NCI-H526 (cell line): ENCODE measurements at regions not wholly inside any gene's neighbourhood (a gene's known extent, or its start where the extent isn't known, plus 50 kb on each side); places are given as distances from the start of the nearest gene placed in this dataset.
"Not testable (repeated sequence)": the region's sequence is repeated elsewhere in the genome, so short reads cannot be mapped to it uniquely, and the experiment has no call there.

ENCODE experiments used
- DNase-seq, 2 experiments: peaks; one replicate each; lab custom pipeline; 2025; lab: John Stamatoyannopoulos, UW

GRCh38 chr12:23361971-23362370, 587.5 kb downstream of the SOX5 start:
- DNase-seq, result no peak

GRCh38 chr12:23368590-23368989, 580.9 kb downstream of the SOX5 start:
- no peak for DNase-seq

DNA sequence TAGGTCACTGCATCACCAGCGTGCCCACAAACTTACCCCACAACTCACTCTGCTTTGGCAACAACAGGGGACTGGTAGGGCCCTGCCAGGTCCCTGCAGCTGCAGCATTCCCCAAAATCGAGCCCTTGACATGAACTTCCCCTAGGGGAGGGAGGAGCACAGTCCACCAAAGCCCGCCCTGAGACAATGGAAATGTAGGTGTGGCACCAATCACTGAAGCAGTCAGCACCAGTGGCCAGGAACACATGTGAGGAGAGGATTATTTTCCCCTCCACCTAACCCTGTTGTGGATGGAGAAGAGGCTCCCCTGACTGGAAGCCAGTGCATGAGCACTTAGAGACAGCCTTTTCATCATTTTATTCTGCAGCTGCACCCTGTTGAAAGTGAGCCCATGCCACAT, 573.8 kb downstream of the SOX5 start:
- DNase-seq, result no peak

GRCh38 chr12:23376238-23376637, 573.2 kb downstream of the SOX5 start:
- DNase-seq, result peak in 1 of 2 experiments; percentile 14

GRCh38 chr12:23380419-23381100, 568.9 kb downstream of the SOX5 start:
- DNase-seq, result peak; percentile 71 to 79

GRCh38 chr12:23388898-23389297, 560.6 kb downstream of the SOX5 start:
- DNase-seq, result not testable (repeated sequence)

DNA sequence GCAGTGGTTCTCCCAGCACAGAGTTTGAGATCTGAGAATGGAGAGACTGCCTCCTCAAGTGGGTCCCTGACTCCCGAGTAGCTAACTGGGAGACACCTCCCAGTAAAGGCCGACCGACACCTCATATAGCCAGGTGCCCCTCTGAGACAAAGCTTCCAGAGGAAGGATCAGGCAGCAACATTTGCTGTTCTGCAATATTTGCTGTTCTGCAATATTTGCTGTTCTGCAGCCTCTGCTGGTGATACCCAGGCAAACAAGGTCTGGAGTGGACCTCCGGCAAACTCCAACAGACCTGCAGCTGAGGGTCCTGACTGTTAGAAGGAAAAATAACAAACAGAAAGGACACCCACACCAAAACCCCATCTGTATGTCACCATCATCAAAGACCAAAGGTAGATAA, 560.2 kb downstream of the SOX5 start:
- DNase-seq, result not testable (repeated sequence)

DNA sequence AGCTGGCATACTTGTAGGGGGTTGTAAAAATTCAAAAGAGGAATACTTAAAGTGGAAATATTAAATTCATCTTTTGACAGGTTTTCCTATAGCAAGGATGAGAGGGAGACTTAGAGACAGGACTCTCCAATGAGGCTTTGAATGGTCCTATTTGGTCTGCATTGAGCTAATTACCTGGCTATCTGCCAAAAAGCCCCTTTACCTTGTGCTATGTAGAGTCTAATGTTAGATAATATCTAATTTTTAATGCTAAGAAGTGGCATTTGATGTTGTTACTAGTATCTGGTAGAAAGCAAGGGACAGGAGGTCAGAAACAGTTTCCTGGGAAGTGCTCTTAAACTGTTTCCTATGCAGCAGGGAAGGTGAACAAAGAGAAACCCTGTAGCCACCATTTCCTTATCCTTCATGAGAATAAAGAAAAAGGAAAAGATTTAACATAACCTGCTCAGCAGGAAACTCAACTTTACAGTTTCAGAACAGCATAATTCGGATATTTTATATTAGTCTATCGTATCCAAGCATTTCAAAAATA, 550.0 kb downstream of the SOX5 start:
- DNase-seq, result peak in 1 of 2 experiments; percentile 5

- DNase-seq, result no peak
These were observed 534.3 kb downstream of the SOX5 start for GRCh38 chr12:23415180-23415579.

DNA sequence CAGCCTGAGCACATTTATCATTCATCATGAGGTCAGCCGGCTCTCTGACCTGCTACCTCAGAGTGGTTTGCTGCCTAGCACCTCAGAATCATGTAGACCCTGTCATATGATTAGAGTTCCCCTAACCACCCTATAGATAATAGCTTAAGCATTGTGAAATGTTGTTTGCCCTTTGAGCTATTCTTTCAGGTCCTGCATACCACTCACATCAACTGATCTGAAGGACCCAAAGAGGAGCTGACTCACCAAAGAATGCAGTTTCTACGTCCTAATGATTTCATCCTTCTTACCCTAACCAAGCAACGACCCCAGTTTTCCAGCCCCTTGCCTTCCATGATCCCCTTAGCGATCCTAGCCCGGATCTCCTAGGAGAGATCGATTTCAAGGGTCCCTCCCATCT, 527.9 kb downstream of the SOX5 start:
- DNase-seq, result no peak

GRCh38 chr12:23423097-23423687, 526.3 kb downstream of the SOX5 start:
- no peak for DNase-seq

- DNase-seq, result no peak
These were observed 525.7 kb downstream of the SOX5 start for GRCh38 chr12:23423796-23424195.

DNA sequence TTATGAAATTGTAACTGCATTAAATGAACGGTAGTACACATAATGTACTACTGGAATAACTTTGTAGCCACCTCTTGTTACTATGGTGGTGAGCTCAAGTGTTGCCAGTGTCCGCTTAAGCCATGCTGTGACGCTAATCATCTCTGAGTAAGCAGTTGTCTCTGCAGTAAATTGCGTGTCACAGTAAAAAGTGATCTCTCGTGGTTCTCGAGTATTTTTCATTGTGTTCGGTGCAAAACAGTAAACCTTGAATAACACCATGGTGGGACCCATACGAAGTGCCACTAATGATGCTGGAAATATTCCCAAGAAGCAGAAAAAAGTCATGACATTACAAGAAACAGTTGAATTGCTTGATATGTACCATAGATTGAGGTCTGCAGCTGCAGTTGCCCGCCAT, 524.8 kb downstream of the SOX5 start:
- DNase-seq, result no peak

DNA sequence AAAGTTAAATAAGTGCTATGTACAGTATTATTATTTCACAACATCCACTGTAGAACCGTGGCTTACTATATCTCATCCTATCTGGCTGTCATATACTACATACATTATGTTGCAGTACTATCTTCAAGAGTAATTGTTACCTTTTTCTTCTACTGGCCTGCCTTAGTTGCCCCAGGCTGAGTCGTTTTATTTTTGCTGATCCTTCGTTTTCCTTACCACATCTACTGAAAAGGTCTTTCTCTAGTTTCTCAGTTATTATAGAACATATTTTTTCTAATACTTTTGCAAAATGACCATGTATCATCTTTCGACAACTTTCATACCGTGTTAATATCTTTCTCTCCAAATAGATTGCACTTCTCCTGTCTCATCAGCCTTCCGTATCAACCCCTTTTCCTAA, 523.1 kb downstream of the SOX5 start:
- DNase-seq, result no peak

- DNase-seq, result no peak
These were observed 520.7 kb downstream of the SOX5 start for GRCh38 chr12:23428758-23429157.

- DNase-seq, result no peak
These were observed 518.5 kb downstream of the SOX5 start for GRCh38 chr12:23431006-23431405.

GRCh38 chr12:23433121-23433520, 516.3 kb downstream of the SOX5 start:
- DNase-seq, result no peak

GRCh38 chr12:23434154-23434553, 515.3 kb downstream of the SOX5 start:
- no peak for DNase-seq

- DNase-seq, result no peak
These were observed 502.7 kb downstream of the SOX5 start for GRCh38 chr12:23446746-23447145.

DNA sequence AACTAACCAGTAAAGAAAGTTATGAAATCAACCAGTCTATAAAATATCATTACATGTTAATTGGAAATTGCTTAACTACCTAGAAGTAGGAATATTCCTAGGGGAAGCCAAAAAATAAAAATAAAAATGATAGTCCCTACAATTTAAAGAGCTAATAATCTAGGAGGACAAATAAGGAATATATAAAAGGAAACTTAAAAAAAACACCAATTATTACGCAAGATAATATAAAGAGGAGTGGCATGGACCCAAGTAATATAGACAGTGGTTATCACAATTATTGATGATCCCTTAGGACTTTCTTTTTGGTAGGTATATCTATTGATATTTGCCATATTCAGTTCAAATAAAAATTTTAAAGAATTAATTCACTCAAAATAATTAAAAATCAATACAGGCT, 498.7 kb downstream of the SOX5 start:
- no peak for DNase-seq

DNA sequence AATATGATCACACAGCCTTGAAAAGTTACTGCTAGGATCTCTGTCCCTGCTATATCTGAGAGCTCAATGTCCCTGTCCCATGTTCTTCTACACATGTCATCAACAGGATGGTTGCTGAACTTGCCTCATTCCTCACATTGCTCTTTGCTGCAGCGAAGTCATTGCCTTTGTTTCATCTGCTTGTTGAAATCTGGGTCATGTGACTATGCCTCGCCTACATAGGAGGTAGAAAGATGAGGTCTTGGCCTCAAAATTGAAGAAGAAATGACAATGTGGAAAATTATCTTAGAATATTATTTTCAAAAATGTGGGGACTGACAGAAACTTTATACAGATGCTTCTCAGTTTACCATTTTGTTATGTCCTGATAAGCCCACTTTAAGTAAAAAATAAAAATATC, 494.2 kb downstream of the SOX5 start:
- no peak for DNase-seq

- DNase-seq, result no peak
These were observed 490.8 kb downstream of the SOX5 start for GRCh38 chr12:23458640-23459039.

- no peak for DNase-seq
These were observed 486.9 kb downstream of the SOX5 start for GRCh38 chr12:23462546-23462945.

DNA sequence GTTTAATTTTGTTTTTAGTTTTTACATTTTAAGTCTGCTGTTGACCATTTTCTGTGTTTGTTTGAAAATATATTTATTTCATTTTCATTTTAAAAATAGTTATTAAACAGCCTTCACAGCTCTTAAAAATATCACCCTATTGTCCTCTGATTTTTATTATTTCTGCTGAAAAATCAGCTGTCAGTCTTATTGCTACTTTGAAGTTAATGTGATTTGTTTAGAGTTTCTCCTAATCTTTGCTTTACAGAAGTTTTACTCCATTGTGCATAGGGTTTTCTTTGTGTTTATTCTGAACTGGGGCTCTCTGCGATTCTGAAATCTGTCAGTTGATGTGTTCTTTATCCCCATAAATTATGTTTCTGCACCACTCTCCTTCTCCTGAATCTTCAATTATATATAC, 486.3 kb downstream of the SOX5 start:
- DNase-seq, result no peak
